ENCODE measurements at regions not wholly inside any gene's neighbourhood (a gene's known extent, or its start where the extent isn't known, plus 50 kb on each side); places are given as distances from the start of the nearest gene placed in this dataset.
"Not testable (repeated sequence)": the region's sequence is repeated elsewhere in the genome, so short reads cannot be mapped to it uniquely, and the experiment has no call there.

DNA sequence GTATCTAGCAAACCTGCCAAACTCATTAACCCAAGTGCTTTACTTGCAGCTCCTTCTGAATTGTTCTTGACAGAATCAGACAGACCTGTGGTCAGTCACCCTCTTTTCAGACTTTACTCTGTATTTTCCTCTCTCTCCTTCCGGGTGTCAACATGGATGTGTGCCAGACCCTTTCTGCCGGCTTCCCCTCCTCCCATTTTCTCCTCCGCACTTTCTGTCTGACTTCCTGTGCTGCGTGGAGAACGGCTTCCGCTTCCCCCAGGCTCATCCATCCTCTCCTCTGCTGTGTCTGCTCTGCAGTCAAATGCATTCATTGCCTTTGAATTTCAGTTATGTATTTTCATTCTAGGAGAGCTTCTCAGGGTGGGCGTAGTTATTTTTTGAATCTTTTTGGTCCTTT is 53.3 kb upstream of the LRPAP1 start:
- DNase-seq: not testable (repeated sequence)

GRCh38 chr4:3582091-3582475 is 49.9 kb upstream of the LRPAP1 start:
- no peak for DNase-seq

Data from fibroblast of skin of right quadriceps (primary cell).